MM.1S (cell line): ENCODE measurements at regions not wholly inside any gene's neighbourhood (a gene's known extent, or its start where the extent isn't known, plus 50 kb on each side); places are given as distances from the start of the nearest gene placed in this dataset.

Experiments
- CTCF ChIP-seq: fragments of 300-600 bp; sonication (generic); IDR thresholded peaks from 2 replicates; pipeline ENCODE4 v1.5.1; 2016; ENCODE audit warnings: antibody characterized with exemption, low read length, mixed read lengths
- EZH2phosphoT487 ChIP-seq: fragments of 300-600 bp; sonication (generic); IDR thresholded peaks from 2 replicates; pipeline ENCODE4 v1.6.1; 2018; ENCODE audit warnings: antibody characterized with exemption, low read length

GRCh38 chr3:34020170-34020569 is 221.7 kb downstream of the PDCD6IP start:
- TF ChIP-seq CTCF = no peak
- TF ChIP-seq EZH2phosphoT487 = no peak
